ENCODE measurements at regions not wholly inside any gene's neighbourhood (a gene's known extent, or its start where the extent isn't known, plus 50 kb on each side); places are given as distances from the start of the nearest gene placed in this dataset.

- Histone ChIP-seq H3K4me1 (no peaks in the 10 kb centered on the region), H3K9me3 (no peaks in the 10 kb centered on the region), H3K36me3 (no peaks in the 10 kb centered on the region), H3K27ac (no peak overlapping the region), H3K27me3 (no peaks in the 10 kb centered on the region), H3K4me3 (no peak overlapping the region)
- no peak for TF ChIP-seq POLR2AphosphoS5 (IDR thresholded peaks at IDR 0.05)
- TF ChIP-seq, protein P1, sequence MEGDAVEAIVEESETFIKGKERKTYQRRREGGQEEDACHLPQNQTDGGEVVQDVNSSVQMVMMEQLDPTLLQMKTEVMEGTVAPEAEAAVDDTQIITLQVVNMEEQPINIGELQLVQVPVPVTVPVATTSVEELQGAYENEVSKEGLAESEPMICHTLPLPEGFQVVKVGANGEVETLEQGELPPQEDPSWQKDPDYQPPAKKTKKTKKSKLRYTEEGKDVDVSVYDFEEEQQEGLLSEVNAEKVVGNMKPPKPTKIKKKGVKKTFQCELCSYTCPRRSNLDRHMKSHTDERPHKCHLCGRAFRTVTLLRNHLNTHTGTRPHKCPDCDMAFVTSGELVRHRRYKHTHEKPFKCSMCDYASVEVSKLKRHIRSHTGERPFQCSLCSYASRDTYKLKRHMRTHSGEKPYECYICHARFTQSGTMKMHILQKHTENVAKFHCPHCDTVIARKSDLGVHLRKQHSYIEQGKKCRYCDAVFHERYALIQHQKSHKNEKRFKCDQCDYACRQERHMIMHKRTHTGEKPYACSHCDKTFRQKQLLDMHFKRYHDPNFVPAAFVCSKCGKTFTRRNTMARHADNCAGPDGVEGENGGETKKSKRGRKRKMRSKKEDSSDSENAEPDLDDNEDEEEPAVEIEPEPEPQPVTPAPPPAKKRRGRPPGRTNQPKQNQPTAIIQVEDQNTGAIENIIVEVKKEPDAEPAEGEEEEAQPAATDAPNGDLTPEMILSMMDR (IDR thresholded peaks at IDR 0.05), result no peak
- TF ChIP-seq POLR2A (IDR thresholded peaks at IDR 0.05), result no peak
- intact Hi-C loops (cut with DNase I; ENCODE audit: low total_unique reads), result no loop called here
- no peak for DNase-seq (ENCODE audit: low spot score in 2 of 2)
These were observed 646.4 kb upstream of the NR2F2 start for GRCh38 chr15:95684126-95684525.

- H3K9me3 ChIP-seq, result no peaks in the 10 kb centered on the region
- intact Hi-C loops (cut with DNase I; ENCODE audit: low total_unique reads), result no loop called here
- no peaks in the 10 kb centered on the region for H3K4me1 ChIP-seq
- no peaks in the 10 kb centered on the region for H3K27me3 ChIP-seq
- no peak overlapping the region for H3K27ac ChIP-seq
- H3K4me3 ChIP-seq, result no peak overlapping the region
- no peaks in the 10 kb centered on the region for H3K36me3 ChIP-seq
- TF ChIP-seq POLR2A (IDR thresholded peaks at IDR 0.05) (no peak), POLR2AphosphoS5 (IDR thresholded peaks at IDR 0.05) (no peak)
- TF ChIP-seq, protein P1 (IDR thresholded peaks at IDR 0.05), result no peak
- no peak for DNase-seq (ENCODE audit: low spot score in 2 of 2)
These were observed 645.8 kb upstream of the NR2F2 start for GRCh38 chr15:95684693-95685115.

GRCh38 chr15:95687061-95687460 is 643.4 kb upstream of the NR2F2 start:
- intact Hi-C loops (cut with DNase I; ENCODE audit: low total_unique reads), result no loop called here
- H3K36me3 ChIP-seq, result no peaks in the 10 kb centered on the region
- no peaks in the 10 kb centered on the region for H3K4me1 ChIP-seq
- H3K27me3 ChIP-seq, result no peaks in the 10 kb centered on the region
- no peak for DNase-seq (ENCODE audit: low spot score in 2 of 2)
- H3K27ac ChIP-seq, result no peak overlapping the region
- H3K4me3 ChIP-seq, result no peak overlapping the region
- TF ChIP-seq POLR2AphosphoS5 (IDR thresholded peaks at IDR 0.05) (no peak), POLR2A (IDR thresholded peaks at IDR 0.05) (no peak)
- TF ChIP-seq, protein P1 (IDR thresholded peaks at IDR 0.05), result no peak
- H3K9me3 ChIP-seq, result peaks cover 0 to under 1% of the 10 kb centered on the region in 2 donors

DNA sequence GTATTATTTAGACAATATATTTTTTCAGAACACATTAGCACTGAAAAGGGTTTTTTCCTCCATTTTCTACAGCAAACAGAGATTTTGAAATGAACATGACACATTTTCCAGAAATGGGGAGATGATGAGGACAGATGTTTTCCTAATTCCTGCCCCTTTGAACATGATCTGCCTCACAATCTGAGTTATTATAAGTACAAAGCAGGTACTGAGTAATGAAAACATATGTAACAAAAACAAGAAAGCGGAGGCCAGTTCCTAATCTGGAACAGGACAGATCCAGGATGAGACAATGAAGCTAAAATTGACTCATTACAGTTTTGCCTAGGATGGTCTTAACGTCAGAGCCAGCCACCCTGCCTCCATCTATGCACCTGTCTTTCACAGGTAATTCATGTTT is 642.8 kb upstream of the NR2F2 start:
- H3K4me3 ChIP-seq, result no peak overlapping the region
- H3K27ac ChIP-seq, result no peak overlapping the region
- no peaks in the 10 kb centered on the region for H3K36me3 ChIP-seq
- intact Hi-C loops (cut with DNase I; ENCODE audit: low total_unique reads), result no loop called here
- no peak for DNase-seq (ENCODE audit: low spot score in 2 of 2)
- TF ChIP-seq POLR2A (IDR thresholded peaks at IDR 0.05), result no peak
- no peak for TF ChIP-seq POLR2AphosphoS5 (IDR thresholded peaks at IDR 0.05)
- TF ChIP-seq, protein P1 (IDR thresholded peaks at IDR 0.05), result no peak
- H3K4me1 ChIP-seq, result no peaks in the 10 kb centered on the region
- H3K9me3 ChIP-seq, result peaks cover 0 to 6% of the 10 kb centered on the region in 2 donors
- H3K27me3 ChIP-seq, result no peaks in the 10 kb centered on the region

- no peaks in the 10 kb centered on the region for H3K27me3 ChIP-seq
- no peaks in the 10 kb centered on the region for H3K4me1 ChIP-seq
- peaks cover 10 to 33% of the 10 kb centered on the region in 2 donors for H3K9me3 ChIP-seq
- no peak overlapping the region for H3K27ac ChIP-seq
- intact Hi-C loops (cut with DNase I; ENCODE audit: low total_unique reads), result no loop called here
- no peak overlapping the region for H3K4me3 ChIP-seq
- no peaks in the 10 kb centered on the region for H3K36me3 ChIP-seq
- no peak for DNase-seq (ENCODE audit: low spot score in 2 of 2)
- TF ChIP-seq, protein P1 (IDR thresholded peaks at IDR 0.05), result no peak
- TF ChIP-seq POLR2AphosphoS5 (IDR thresholded peaks at IDR 0.05) (no peak), POLR2A (IDR thresholded peaks at IDR 0.05) (no peak)
These were observed 639.7 kb upstream of the NR2F2 start for GRCh38 chr15:95690631-95691340.
